ENCODE measurements at regions not wholly inside any gene's neighbourhood (a gene's known extent, or its start where the extent isn't known, plus 50 kb on each side); places are given as distances from the start of the nearest gene placed in this dataset.
"Not testable (repeated sequence)": the region's sequence is repeated elsewhere in the genome, so short reads cannot be mapped to it uniquely, and the experiment has no call there.

- DNase-seq (ENCODE audit: low spot score): no peak
Measured at GRCh38 chr10:101280511-101280910, 51.2 kb upstream of the LBX1 start.

GRCh38 chr10:101280921-101281320 is 51.7 kb upstream of the LBX1 start:
- not testable (repeated sequence) for DNase-seq (ENCODE audit: low spot score)

- DNase-seq (ENCODE audit: low spot score): no peak
Measured at GRCh38 chr10:101282947-101283346, 53.7 kb upstream of the LBX1 start.

- DNase-seq (ENCODE audit: low spot score): no peak
Measured at GRCh38 chr10:101283762-101284100, 54.5 kb upstream of the LBX1 start.

GRCh38 chr10:101284101-101284743 is 55.0 kb upstream of the LBX1 start:
- no peak for DNase-seq (ENCODE audit: low spot score)

GRCh38 chr10:101284744-101285463 is 55.6 kb upstream of the LBX1 start:
- no peak for DNase-seq (ENCODE audit: low spot score)

GRCh38 chr10:101285519-101286070 is 56.3 kb upstream of the LBX1 start:
- DNase-seq (ENCODE audit: low spot score): no peak

GRCh38 chr10:101286248-101287046 is 57.2 kb upstream of the LBX1 start:
- no peak for DNase-seq (ENCODE audit: low spot score)

- DNase-seq (ENCODE audit: low spot score): no peak
Measured at GRCh38 chr10:101287183-101287996, 58.1 kb upstream of the LBX1 start.

- peak; percentile 51 for DNase-seq (ENCODE audit: low spot score)
Measured at GRCh38 chr10:101287997-101288635, 58.9 kb upstream of the LBX1 start.

GRCh38 chr10:101289541-101289940 is 60.3 kb upstream of the LBX1 start:
- DNase-seq (ENCODE audit: low spot score): no peak

GRCh38 chr10:101290431-101290830 is 61.2 kb upstream of the LBX1 start:
- no peak for DNase-seq (ENCODE audit: low spot score)

GRCh38 chr10:101290881-101291280 is 61.6 kb upstream of the LBX1 start:
- no peak for DNase-seq (ENCODE audit: low spot score)

GRCh38 chr10:101291331-101292193 is 62.3 kb upstream of the LBX1 start:
- DNase-seq (ENCODE audit: low spot score): peak; percentile 85

GRCh38 chr10:101292194-101293006 is 61.6 kb upstream of the BTRC start:
- peak; percentile 79 for DNase-seq (ENCODE audit: low spot score)

- peak; percentile 82 for DNase-seq (ENCODE audit: low spot score)
Measured at GRCh38 chr10:101293007-101293723, 60.8 kb upstream of the BTRC start.

GRCh38 chr10:101294109-101294508 is 59.9 kb upstream of the BTRC start:
- DNase-seq (ENCODE audit: low spot score): no peak

- DNase-seq (ENCODE audit: low spot score): no peak
Measured at GRCh38 chr10:101295261-101295660, 58.7 kb upstream of the BTRC start.

Measured in SK-N-DZ (cell line).